HG03103 (cell line): ENCODE measurements at regions not wholly inside any gene's neighbourhood (a gene's known extent, or its start where the extent isn't known, plus 50 kb on each side); places are given as distances from the start of the nearest gene placed in this dataset.
"Not testable (repeated sequence)": the region's sequence is repeated elsewhere in the genome, so short reads cannot be mapped to it uniquely, and the experiment has no call there.

Experiments used
- ATAC-seq: cut with Tn5 transposase; IDR thresholded peaks from one replicate; pipeline ENCODE4 v1.9.1; 2021; ENCODE audit warnings: low read depth; ENCODE audit not compliant: unreplicated experiment

DNA sequence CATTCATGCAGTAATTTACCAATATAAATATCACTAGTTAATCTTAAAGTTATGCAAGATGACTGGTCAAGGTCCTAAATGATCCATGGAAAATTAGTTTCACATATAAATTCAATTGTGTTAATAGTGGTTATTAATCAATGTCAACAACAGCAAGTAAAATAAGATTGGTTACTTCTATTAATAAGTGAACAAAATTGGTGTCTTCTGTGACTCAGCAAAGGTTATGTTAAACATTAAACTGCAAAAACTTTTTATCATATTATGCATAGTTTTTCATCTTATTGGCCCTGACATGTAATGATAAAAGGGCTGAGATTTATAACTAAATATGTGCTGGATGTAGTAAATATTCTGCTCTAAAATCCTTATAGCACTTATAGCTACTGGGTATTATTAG, 359.0 kb upstream of the UBE2E3 start:
- ATAC-seq, result no peak

DNA sequence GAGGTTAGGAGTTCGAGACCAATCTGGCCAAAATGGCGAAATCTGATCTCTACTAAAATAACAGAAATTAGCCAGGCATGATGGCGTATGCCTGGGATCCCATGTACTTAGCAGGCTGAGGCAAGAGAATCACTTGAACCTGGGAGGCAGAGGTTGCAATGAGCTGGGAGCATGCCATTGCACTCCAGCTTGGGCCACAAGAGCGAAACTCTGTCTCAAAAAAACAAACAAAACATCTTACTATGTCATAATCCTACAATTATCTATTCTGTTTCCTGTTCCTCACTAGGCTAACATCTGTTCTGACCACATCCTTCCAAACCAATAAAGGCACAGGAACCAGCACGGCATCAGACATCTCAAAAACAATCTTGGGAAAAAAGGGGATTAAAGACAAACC, 361.8 kb upstream of the UBE2E3 start:
- no peak for ATAC-seq

DNA sequence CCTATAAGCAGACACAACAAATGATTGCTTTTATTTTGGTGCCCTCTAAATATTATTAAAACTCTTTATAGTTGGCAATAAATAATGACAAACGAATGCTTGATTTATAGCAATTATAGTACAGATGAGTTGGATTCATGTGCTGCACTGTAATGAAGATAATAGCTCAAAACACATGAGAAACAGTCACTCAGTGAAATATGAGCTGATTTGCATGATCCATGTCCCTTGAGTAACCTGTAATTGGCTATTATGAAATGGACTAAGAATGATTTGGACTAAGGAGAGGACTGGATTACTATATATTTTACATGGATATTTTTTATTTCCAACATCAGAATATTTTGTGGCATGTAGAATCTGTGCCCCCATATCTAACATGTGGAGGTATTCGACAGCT, 365.6 kb upstream of the UBE2E3 start:
- no peak for ATAC-seq

DNA sequence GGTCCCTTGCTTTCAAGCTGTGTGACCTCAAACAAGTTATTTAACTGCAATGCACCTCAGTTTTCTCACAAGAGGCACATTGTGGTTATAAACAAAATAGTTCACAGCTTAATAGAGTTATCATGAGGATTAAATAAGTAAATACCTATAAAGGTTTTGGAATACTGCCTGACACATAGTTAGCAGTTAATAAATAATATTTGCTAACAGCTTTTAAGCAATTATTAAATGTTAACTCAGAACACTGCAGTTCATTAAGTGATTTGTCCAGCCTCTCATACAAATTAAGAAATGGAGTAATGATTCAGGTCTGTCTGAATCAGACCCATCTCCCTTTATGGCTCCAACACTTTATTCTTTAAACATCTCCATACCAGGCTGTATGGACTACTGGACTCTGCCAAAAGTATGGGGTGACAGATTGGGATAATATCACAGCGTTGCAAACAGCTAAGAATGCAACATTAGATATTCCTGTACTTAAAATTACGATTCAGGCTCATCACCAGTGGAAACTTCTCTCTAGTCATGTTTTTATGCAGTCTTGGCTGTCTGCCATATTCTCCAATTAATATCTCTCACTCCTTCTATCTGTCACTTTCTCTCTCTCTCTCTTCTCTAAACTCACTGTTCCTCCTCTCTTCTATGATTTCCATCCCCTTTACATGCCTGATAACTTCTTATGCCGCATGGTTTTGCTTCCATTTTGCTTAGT, 370.6 kb upstream of the UBE2E3 start:
- ATAC-seq, result no peak

DNA sequence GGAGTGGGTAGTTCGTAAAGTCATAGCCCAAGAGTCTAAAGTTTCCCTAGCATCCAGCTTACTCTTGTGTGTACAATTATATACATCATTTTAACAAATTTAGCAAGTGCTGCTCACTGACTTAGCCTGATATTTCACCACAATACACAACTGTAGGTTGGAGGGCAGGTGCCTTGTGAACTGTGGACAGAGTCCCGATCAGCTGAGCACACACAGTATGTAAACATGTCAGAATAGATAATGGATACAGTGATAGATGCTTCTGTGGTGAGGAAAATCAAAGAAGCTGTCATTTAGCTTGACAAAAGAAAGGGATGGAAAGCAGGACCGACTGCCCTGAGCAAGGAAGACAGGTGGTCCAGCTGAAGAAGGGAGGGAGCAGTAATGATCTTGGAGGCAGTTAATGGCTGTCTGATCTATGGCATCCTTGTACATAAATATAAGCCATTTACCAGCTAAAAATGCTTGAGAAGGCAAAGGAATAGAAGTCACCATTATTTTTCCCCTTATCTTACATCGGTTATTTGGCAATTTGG, 372.8 kb upstream of the UBE2E3 start:
- ATAC-seq, result no peak

DNA sequence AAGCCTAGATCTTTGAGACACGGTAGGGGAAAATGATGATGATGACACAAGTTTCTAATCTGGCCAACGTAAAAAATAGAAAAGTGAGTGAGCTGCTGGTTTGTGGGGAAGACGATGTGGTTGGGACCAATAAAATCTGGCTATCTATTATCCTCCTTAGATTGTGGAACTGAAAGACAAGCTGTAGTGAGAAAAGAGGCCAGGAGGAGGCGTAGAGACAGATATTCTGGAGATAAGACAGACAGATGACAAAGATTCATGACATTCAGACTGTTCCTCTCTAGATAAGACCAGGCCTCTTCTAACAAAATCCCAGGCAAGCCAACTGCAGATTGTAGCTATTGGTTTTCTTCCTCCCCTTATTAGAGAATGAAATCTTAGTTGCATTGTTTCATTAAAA, 376.3 kb upstream of the UBE2E3 start:
- no peak for ATAC-seq

DNA sequence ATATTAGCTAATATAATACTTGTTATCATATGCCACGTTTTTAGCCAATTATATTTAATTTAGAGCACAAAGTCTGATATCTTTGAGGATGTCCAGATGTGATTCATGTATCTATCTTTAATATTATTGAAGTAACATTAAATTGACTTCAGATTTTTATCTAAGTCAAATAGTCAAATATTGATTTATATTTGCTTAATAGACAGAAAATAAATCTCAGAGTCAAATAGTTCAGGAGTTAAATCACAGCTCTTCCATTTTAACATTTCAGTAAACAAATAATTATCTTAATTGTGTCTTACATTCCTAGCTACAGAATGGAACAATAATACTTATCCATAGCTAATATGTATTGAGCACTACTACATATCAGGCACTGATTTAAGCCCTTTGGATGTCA, 379.4 kb upstream of the UBE2E3 start:
- no peak for ATAC-seq

DNA sequence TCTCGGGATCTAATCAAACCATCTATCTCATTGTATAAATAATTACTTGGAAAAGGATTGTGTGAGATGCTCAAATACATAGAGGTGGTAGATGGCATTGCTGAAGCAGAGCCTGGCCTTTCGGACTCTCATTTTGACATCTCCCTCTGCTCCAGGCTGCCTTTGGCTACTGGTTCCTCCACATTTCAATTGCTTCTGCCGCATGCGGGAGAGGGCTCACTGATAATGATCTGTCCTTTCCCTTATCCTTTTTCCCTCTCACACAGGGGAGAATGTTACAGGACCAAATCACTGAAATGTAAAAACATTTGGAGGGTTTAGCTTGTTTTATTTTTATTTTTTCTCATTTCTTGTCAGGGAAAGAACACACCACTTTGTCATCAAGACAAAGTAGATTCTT, 380.6 kb upstream of the UBE2E3 start:
- no peak for ATAC-seq

DNA sequence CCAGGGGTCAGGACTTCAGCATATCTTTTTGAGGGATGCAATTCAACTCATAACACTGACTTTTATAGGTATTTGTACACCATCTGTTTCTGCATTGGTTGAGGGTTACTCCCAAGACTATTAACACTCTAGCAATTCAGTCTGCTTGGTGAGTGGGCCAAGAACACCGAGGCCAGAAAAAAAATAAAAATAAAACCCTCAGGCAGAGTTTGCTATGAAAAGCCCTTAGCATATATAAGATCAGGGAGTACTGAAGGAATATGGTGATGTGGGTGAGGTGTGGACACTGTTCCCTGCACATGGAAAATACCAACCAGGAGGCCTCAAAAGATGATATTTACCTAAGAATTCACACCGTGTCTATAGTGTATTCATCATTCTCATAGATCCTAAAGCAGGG, 383.2 kb upstream of the UBE2E3 start:
- ATAC-seq, result no peak

DNA sequence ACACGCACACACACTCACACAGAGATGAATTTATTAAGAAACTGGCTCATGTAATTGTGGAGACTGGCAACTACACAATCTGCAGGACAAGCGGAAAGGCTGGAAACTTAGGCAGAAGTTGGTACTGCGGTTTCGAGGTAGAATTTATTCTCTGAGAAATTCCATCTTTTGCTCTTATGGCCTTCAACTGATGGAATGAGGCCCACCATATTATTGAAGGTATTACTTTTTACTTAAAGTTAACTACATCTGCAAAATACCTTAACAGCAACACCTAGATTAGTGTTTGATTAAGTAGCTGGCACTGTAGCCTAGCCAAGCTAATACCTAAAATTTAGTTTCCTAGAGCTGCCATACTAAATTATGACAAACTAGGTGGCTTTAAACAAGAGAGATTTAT, 384.0 kb upstream of the UBE2E3 start:
- ATAC-seq, result no peak

DNA sequence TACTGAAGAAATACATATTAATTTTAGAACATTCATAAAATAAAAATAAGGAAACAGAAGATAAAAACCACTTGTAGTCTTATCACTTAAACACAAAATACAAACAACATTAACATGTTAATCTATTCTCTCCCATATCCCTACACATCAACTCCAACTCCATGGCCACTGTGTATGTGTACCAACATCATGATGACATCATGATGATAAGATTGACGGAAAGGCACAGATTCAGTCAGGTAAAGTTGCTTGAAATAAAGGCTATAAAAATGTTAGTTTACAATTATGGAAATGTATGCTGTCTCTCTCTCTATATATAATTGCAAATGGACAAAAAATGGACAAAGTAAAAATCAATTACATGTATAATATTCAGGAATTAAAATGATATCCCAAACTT, 388.5 kb upstream of the UBE2E3 start:
- no peak for ATAC-seq

DNA sequence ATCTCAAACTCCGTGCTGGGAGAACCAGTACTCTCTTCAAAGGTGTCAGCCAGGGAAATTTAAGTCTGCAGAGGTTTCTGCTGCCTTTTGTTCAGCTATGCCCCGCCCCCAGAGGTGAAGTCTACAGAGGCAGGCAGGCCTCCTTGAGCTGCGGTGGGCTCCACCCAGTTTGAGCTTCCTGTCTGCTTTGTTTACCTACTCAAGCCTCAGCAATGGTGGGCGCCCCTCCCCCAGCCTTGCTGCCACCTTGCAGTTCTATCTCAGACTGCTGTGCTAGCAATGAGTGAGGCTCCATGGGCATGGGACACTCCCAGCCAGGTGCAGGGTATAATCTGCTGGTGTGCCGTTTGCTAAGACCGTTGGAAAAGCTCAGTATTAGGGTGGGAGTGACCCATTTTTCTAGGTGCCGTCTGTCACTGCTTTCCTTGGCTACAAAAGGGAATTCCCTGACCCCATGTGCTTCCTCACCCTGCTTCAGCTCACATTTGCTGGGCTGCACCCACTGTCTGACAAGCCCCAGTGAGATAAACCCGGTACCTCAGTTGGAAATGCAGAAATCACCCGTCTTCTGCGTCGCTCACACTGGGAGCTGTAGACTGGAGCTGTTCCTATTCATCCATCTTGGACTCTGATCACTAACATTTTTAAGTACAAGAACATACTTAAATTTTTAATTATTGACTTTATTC, 389.2 kb upstream of the UBE2E3 start:
- ATAC-seq, result not testable (repeated sequence)

DNA sequence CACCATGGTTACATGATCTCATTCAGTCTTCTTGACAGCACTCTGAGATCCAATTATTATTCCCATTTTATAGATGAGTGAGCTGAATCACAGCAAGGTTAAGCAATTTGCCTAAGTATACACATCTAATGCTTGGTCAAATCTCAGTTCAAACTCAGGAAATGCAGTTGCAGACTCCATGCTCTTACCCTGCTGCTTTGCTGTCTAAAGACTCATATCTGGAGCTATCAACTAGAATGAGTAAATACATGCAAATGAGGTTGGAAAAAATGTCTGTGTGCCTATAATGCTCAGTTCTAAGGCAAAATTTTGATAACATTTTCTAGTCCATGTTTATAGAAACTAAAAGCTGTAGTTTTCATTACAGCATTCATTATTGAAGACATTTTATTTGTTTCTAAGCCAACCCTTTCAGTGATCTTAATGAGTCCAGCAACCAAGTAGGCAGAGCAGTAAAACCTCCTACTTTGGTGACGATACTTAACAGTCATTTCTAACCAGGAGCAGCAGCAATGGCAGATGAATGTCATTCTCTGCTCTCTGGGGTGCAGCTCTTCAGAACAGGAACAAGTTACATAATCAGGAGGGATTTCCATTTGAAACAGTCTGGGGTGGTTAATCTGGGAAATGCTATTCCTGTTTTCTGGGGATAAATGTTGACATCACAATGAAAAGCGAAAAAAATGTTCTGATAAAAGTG, 396.8 kb upstream of the UBE2E3 start:
- ATAC-seq, result no peak

DNA sequence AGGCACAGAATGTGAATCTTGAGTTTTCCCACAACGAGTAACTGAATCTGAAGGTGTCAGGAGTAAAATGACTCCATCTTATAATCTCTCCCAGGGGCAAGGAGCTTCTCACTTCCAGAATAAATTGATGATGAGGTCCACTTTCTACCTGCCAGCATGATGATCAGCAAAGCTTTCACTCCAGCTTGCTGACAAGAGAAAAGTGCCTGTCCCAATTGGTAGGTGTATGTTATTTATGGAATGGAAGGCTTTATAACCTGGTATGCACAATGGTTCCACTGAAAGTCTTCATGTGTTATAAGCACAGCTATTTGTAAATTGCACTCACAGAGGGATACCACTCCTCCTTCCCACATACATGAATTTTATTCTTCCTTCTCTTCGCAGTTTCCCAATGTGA, 401.0 kb upstream of the UBE2E3 start:
- ATAC-seq, result no peak

DNA sequence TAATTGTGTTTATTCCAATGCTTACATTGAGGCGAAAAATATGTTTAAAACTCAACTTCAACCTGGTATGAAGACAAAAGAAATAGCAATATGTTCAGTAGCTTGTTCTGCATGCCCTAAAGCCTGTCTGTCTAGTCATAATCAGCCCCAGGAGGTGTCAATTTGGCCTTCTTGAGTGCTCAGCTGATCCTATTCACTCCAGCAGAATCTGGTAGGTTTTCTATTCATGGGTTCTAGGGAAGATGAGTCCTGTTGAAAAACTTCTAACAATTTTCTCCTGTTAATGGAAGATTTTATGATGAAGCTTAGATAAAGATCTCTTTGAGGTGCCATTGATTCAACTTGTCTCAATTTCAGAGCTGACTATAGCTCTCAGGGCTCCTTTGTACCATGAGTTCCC, 402.0 kb upstream of the UBE2E3 start:
- ATAC-seq, result no peak

DNA sequence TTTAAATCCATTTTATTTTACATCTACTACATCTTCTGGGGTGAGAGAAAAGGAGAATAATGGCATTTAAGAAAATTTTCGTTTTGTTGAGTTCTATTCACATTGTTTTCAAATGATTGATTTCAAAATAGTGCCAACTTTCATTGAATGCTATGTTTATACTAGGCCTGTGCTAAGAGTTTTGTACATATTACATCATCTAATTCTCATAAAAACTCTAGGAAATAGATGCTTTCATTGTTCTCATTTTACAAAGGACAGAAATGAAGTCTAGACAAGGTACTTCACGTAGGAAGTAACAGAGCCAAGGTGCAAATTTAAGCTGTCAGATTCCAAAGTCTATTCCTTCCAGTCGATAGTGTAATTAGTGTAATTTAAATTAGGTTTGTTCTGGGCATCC, 402.8 kb upstream of the UBE2E3 start:
- ATAC-seq, result no peak

DNA sequence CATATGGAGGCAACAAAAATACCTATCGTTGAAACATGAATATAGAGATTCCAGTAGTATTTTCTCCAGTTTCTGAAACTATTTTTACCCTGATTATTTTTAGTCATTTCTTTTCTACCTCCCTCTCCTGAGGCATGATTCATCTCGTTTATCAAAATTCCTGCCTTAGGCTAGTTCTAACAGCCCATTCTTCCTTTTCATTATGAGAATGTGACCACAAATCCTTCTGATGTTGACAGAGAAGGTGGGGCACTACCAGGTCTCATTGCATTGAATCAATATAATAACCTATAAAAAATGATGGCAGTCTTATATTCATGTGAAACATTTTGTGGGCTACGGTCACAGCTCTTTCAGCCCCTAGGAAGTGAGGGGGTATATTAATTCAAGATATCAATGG, 406.5 kb upstream of the UBE2E3 start:
- no peak for ATAC-seq

DNA sequence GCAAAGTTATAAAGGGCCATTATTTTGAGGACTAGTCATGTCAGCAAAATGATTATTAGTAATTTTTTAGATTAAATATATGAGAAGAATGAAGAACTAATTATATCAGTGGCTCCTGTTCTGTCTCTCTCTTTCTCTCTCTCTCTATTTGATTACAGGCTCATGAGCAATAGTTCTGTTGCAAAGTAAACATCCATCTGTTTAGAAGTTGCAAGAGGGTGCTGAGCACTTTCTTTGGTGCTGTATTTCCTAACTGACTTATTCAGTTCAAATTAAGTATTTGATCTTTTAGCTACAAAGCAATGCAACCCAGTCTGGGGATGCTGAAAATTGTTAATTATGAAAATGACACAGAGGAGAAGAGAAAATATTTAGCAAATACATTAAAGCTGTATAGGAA, 408.1 kb upstream of the UBE2E3 start:
- no peak for ATAC-seq

DNA sequence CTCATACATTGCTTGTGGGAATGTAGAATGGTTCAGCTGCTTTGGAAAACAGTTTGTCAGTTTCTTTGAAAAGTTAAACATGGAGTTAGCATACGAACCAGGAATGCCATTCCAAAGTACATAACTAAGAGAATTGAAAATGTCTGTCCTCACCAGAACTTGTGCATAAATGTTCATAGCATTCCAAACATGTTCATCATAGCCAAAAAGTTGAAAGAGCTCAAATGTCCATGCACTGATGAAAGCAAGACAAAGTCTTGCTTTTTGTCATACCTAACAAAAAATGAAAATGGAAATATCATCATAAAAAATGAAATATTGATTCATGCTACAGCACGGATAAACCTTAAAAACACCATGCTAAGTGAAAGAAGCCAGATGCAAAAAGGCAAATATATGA, 408.8 kb upstream of the UBE2E3 start:
- no peak for ATAC-seq

DNA sequence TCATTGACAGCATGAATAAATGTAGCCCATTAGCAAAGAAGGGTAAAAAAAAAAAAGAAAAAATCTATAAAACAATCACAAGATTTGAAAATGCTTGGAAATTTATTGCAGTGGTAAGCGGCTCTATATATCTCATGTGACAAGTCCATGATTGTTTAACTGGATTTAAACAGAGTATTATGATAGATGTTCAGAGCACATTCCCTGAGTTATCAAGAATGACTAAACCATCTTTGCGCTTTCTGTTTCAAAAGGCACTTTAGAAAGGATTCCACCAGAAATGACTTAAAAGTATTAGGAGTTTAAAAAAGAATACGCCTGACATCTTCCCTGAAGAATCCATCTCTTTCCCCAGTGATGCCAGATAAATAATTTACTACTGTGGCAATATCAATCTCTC, 409.5 kb upstream of the UBE2E3 start:
- no peak for ATAC-seq

DNA sequence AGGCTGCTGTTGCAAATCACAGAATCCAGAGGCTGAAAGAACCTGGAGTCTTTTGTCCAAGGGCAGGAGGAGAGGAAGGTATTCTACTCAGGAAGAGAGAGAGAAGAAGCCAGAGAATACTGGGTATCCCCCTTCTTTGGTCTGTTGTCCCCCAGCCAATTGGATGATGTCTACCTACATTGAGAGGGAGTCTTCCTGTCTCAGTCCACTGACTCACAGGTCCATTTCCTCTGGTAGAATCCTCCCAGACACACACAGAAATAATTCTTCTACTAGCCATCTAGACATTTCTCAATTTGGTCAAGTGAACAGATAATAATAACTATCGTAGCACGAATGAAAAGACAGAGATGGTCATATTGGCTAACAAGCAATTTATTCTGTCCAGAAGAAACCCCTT, 416.4 kb upstream of the UBE2E3 start:
- no peak for ATAC-seq

DNA sequence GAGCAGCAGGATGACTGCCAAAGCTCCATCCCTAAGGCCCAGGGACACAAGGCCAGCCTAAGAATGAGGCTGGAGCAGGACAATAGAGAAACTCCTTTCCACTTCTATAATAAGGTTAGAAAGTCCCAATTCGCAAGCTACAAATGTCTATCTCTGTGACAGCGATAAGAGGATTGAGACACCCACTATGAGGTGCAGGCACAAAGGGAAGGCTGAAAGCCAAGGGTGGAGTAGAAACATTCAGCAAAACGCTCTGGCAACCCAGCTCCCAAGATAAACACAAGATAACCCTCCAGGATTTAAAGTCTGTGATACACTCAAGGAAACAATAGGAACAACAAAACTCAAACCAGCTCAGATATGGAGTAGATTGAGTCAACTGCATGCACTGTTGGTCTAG, 418.0 kb upstream of the UBE2E3 start:
- no peak for ATAC-seq
